ENCODE measurements at regions not wholly inside any gene's neighbourhood (a gene's known extent, or its start where the extent isn't known, plus 50 kb on each side); places are given as distances from the start of the nearest gene placed in this dataset.

DNA sequence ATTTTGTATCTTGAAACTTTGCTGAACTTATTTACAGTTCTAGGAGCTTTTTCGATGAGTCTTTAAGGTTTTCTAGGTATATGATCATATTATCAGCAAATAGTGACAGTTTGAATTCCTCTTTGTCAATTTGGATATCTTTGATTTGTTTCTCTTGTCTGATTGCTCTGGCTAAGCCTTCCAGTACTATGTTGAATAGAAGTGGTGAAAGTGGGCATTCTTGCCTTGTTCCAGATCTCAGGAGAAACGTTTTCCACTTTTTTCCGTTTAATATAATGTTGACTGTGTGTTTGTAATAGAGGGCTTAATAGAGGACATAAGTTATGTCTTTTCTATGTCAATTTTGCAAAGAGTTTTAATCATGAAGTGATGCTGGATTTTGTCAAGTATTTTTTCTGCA, 124.3 kb downstream of the ZNF280B start:
- intact Hi-C loops (cut with DNase I; ENCODE audit: low total_unique reads) (no loop called here), in situ Hi-C loops (cut with MboI; ENCODE audit: low pct_ligation_motif_present in 1 of 4, low pct_unique_long_range_greater_than_20kb in 1 of 4, low sequenced_read_pairs in 3 of 4) (no loop called here)
- no peak for DNase-seq
- WGBS, 2 donors (ENCODE audit: low coverage in 1 of 2): 43 to 52% methylated on average over 3 of the region's 3 CpGs
- no peak for TF ChIP-seq POLR2AphosphoS5 (IDR thresholded peaks at IDR 0.05)
- TF ChIP-seq EP300 (IDR thresholded peaks at IDR 0.05; ENCODE audit: low read depth): no peak
- TF ChIP-seq, protein P1, sequence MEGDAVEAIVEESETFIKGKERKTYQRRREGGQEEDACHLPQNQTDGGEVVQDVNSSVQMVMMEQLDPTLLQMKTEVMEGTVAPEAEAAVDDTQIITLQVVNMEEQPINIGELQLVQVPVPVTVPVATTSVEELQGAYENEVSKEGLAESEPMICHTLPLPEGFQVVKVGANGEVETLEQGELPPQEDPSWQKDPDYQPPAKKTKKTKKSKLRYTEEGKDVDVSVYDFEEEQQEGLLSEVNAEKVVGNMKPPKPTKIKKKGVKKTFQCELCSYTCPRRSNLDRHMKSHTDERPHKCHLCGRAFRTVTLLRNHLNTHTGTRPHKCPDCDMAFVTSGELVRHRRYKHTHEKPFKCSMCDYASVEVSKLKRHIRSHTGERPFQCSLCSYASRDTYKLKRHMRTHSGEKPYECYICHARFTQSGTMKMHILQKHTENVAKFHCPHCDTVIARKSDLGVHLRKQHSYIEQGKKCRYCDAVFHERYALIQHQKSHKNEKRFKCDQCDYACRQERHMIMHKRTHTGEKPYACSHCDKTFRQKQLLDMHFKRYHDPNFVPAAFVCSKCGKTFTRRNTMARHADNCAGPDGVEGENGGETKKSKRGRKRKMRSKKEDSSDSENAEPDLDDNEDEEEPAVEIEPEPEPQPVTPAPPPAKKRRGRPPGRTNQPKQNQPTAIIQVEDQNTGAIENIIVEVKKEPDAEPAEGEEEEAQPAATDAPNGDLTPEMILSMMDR (IDR thresholded peaks at IDR 0.05): no peak
- TF ChIP-seq POLR2A (IDR thresholded peaks at IDR 0.05): no peak
- Histone ChIP-seq H3K4me1 (no peaks in the 10 kb centered on the region), H3K36me3 (no peaks in the 10 kb centered on the region), H3K27ac (no peak overlapping the region), H3K4me3 (no peak overlapping the region), H3K9me3 (no peaks in the 10 kb centered on the region), H3K27me3 (peaks cover 34% of the 10 kb centered on the region)

DNA sequence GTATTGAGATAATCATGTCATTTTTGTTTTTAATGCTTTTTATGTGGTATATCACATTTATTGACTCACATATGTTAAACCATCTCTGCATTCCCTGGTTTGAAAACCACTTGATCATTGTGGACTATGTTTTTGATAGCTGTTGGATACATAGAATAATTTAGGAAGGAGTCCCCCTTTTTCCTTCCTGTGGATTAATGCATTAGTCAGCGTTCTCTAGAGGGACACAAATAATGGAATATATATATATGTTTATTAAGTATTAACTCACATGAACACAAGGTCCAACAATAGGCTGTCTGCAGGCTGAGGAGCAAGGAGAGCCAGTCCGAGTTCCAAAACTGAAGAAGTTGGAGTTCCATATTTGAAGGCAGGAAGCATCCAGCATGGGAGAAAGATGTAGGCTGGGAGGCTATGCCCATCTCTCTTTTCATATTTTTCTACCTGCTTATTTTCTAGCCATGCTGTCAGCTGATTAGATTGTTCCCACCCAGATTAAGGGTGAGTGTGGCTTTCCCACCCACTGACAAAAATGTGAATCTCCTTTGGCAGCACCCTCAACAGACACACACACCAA, 123.8 kb downstream of the ZNF280B start:
- Histone ChIP-seq H3K9me3 (no peaks in the 10 kb centered on the region), H3K4me1 (no peaks in the 10 kb centered on the region), H3K27ac (no peak overlapping the region), H3K4me3 (no peak overlapping the region), H3K36me3 (no peaks in the 10 kb centered on the region), H3K27me3 (peaks cover 34% of the 10 kb centered on the region)
- DNase-seq: no peak
- intact Hi-C loops (cut with DNase I; ENCODE audit: low total_unique reads) (no loop called here), in situ Hi-C loops (cut with MboI; ENCODE audit: low pct_ligation_motif_present in 1 of 4, low pct_unique_long_range_greater_than_20kb in 1 of 4, low sequenced_read_pairs in 3 of 4) (no loop called here)
- 77% methylated on average over 2 of the region's 2 CpGs for WGBS, 2 donors (ENCODE audit: low coverage in 1 of 2)
- no peak for TF ChIP-seq POLR2A (IDR thresholded peaks at IDR 0.05)
- TF ChIP-seq, protein P1 (IDR thresholded peaks at IDR 0.05): no peak
- TF ChIP-seq EP300 (IDR thresholded peaks at IDR 0.05; ENCODE audit: low read depth): no peak
- TF ChIP-seq POLR2AphosphoS5 (IDR thresholded peaks at IDR 0.05): no peak

DNA sequence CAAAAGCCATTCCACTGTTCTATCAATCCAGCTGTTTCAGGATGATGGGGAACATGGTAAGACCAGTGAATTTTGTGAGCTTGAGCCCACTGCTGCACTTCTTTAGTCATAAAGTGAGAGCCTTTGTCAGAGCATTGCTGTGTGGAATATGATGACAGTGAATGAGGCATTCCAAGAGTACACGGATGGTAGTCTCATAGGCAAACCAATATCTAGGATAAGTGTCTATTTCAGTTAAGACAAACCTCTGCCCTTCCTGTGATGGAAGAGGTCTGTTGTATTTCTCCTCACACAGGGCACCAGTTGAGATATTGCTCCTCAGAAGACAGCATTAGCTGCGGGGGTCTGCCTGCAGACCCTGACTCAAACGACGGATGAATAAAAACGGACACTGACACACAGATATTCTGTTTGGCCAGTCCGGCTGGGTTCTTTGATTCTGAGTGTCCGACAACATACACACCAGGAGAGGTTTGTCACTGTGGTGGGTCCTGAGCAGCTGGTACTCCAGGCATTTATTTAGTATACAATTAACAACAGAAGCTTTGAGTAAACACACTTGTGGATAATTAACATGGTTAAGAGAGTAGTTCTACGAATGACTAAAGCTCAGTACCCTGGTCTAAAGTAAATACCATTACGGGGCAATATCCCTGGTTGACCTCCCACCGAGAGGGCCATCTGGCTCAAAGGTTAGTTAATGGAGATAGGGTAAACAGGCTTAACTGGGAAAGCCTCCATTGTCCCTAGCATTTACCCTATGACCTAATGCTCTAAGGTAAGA, 121.7 kb downstream of the ZNF280B start:
- Histone ChIP-seq H3K27me3 (peaks cover 34% of the 10 kb centered on the region), H3K27ac (no peak overlapping the region), H3K36me3 (no peaks in the 10 kb centered on the region), H3K4me1 (no peaks in the 10 kb centered on the region), H3K9me3 (no peaks in the 10 kb centered on the region), H3K4me3 (no peak overlapping the region)
- 29 to 54% methylated on average over 3 to 10 of the region's 10 CpGs for WGBS, 2 donors (ENCODE audit: low coverage in 1 of 2)
- TF ChIP-seq POLR2AphosphoS5 (IDR thresholded peaks at IDR 0.05) (no peak), POLR2A (IDR thresholded peaks at IDR 0.05) (no peak), EP300 (IDR thresholded peaks at IDR 0.05; ENCODE audit: low read depth) (no peak)
- intact Hi-C loops (cut with DNase I; ENCODE audit: low total_unique reads): no loop called here
- in situ Hi-C loops (cut with MboI; ENCODE audit: low pct_ligation_motif_present in 1 of 4, low pct_unique_long_range_greater_than_20kb in 1 of 4, low sequenced_read_pairs in 3 of 4): no loop called here
- no peak for DNase-seq

DNA sequence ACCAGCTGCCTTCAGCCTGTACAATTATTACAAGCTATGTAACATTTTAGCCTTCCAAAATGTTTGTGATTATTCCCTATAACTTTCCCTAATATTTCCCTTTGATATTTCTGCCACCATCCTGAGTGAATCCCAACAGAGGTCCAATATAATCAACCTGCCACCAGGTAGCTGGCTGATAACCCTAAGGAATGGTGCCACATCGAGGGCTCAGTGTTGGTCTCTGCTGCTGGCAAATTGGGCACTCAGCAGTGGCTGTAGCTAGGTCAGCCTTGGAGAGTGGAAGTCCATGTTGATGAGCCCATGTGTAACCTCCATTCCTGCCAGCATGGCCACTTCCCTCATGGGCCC, 121.2 kb downstream of the ZNF280B start:
- TF ChIP-seq EP300 (IDR thresholded peaks at IDR 0.05; ENCODE audit: low read depth) (no peak), POLR2AphosphoS5 (IDR thresholded peaks at IDR 0.05) (no peak), POLR2A (IDR thresholded peaks at IDR 0.05) (no peak)
- TF ChIP-seq, protein P1 (IDR thresholded peaks at IDR 0.05): no peak
- H3K9me3 ChIP-seq: no peaks in the 10 kb centered on the region
- no peak overlapping the region for H3K27ac ChIP-seq
- WGBS, 2 donors (ENCODE audit: low coverage in 1 of 2): 0% methylated on average over 1 of the region's 1 CpG; no CpG with 5 or more reads in 1 of the 2 donors
- H3K27me3 ChIP-seq: peaks cover 34% of the 10 kb centered on the region
- intact Hi-C loops (cut with DNase I; ENCODE audit: low total_unique reads) (no loop called here), in situ Hi-C loops (cut with MboI; ENCODE audit: low pct_ligation_motif_present in 1 of 4, low pct_unique_long_range_greater_than_20kb in 1 of 4, low sequenced_read_pairs in 3 of 4) (no loop called here)
- no peak overlapping the region for H3K4me3 ChIP-seq
- H3K4me1 ChIP-seq: no peaks in the 10 kb centered on the region
- H3K36me3 ChIP-seq: no peaks in the 10 kb centered on the region
- DNase-seq: no peak

Measured in transverse colon (tissue), 4 donors.